ENCODE measurements at regions not wholly inside any gene's neighbourhood (a gene's known extent, or its start where the extent isn't known, plus 50 kb on each side); places are given as distances from the start of the nearest gene placed in this dataset.

GRCh38 chr22:48651981-48652538 lies 1175.6 kb downstream of the BRD1 start:
- no peak overlapping the region for H3K27ac ChIP-seq (ENCODE audit: extremely low read length, insufficient read depth, low read length)
- H2AFZ ChIP-seq (ENCODE audit: low read length), result no peak overlapping the region
- WGBS (ENCODE audit: low lambda C conversion rate), result 69% methylated on average over 9 of the region's 19 CpGs
- no peak overlapping the region for H3K9ac ChIP-seq (ENCODE audit: insufficient read depth, low read depth, low read length)
- TF ChIP-seq TRAFD1 (CRISPR knock-in tag; IDR thresholded peaks at IDR 0.05; ENCODE audit: borderline replicate concordance) (no peak), SCMH1 (CRISPR knock-in tag; IDR thresholded peaks at IDR 0.05; ENCODE audit: borderline replicate concordance) (no peak), ZFP36L1 (CRISPR knock-in tag; IDR thresholded peaks at IDR 0.05) (no peak), ZBTB34 (CRISPR knock-in tag; IDR thresholded peaks at IDR 0.05) (no peak), NONO (IDR thresholded peaks at IDR 0.05) (no peak), NONO (CRISPR knock-in tag; conservative IDR thresholded peaks at IDR 0.05) (no peak), ZNF251 (CRISPR knock-in tag; IDR thresholded peaks at IDR 0.05) (no peak), ZGPAT (CRISPR knock-in tag; IDR thresholded peaks at IDR 0.05) (no peak), GATAD2A (CRISPR knock-in tag; IDR thresholded peaks at IDR 0.05) (no peak), GATAD1 (CRISPR knock-in tag; IDR thresholded peaks at IDR 0.05) (no peak), SNRNP70 (IDR thresholded peaks at IDR 0.05; ENCODE audit: low read depth, low read length) (no peak), ZNF34 (CRISPR knock-in tag; IDR thresholded peaks at IDR 0.05; ENCODE audit: borderline replicate concordance) (no peak), KDM5B (CRISPR knock-in tag; IDR thresholded peaks at IDR 0.05; ENCODE audit: borderline replicate concordance) (no peak), POLR2G (IDR thresholded peaks at IDR 0.05; ENCODE audit: low read depth, low read length) (no peak)
- FAIRE-seq (no peak), ATAC-seq (no peak), DNase-seq (ENCODE audit: low spot score) (no peak)
- POLR2A ChIA-PET, result no interaction called here
- intact Hi-C loops (cut with micrococcal nuclease; ENCODE audit: unreplicated experiment), result no loop called here
- CTCF ChIA-PET (ENCODE audit: low intra/inter-chr PET ratio, low total read pairs), result no interaction called here
- H3K79me2 ChIP-seq (ENCODE audit: insufficient read depth, low read length), result no peaks in the 10 kb centered on the region
- BruUV-seq (replicated peaks), result no TSS peak
- H3K36me3 ChIP-seq (replicated peaks in 1 of 2; ENCODE audit: control insufficient read depth in 1 of 2, insufficient read depth in 2 of 2, low read length in 2 of 2), result no peaks in the 10 kb centered on the region
- no peak overlapping the region for H3K4me3 ChIP-seq (replicated peaks in 1 of 3; ENCODE audit: insufficient read depth in 1 of 3, low read depth in 2 of 3, low read length in 3 of 3)
- in situ Hi-C loops (cut with HindIII; ENCODE audit: extremely low pct_ligation_motif_present, low pct_unique_long_range_greater_than_20kb), result no loop called here
- H4K20me1 ChIP-seq (ENCODE audit: insufficient read depth, low read length), result no peaks in the 10 kb centered on the region
- H3K4me2 ChIP-seq (ENCODE audit: low read depth, low read length), result no peak overlapping the region
- no peaks in the 10 kb centered on the region for H3K9me3 ChIP-seq (ENCODE audit: low read length)
- H3K27me3 ChIP-seq (ENCODE audit: control insufficient read depth in 1 of 2, insufficient read depth in 2 of 2, low read length in 2 of 2), result peaks cover 1 to 6% of the 10 kb centered on the region in 2 experiments; a peak in 2 of 5 replicates
- no peaks in the 10 kb centered on the region for H3K4me1 ChIP-seq (ENCODE audit: insufficient read depth, low read length)

Data from HepG2 (cell line).